AG04450 (cell line): ENCODE measurements at regions not wholly inside any gene's neighbourhood (a gene's known extent, or its start where the extent isn't known, plus 50 kb on each side); places are given as distances from the start of the nearest gene placed in this dataset.

Experiments used
- CTCF ChIA-PET: fragments of 300-600, 350-600 bp; formaldehyde crosslinking; extraction: SDS; loops from one replicate; lab custom pipeline; 2022; ENCODE audit warnings: antibody characterized with exemption, inconsistent platforms; lab: Charles Lee
- POLR2A ChIA-PET: fragments of 350-600 bp; formaldehyde crosslinking; extraction: SDS; loops from one replicate; lab custom pipeline; 2021; ENCODE audit warnings: antibody characterized with exemption, inconsistent platforms; lab: Yijun Ruan, JAX
- DNase-seq: peaks from one replicate; pipeline ENCODE4 v3.0.0-alpha.2; 2011; ENCODE audit warnings: low read depth, low spot score
- H3K27ac ChIP-seq: one replicate; pipeline ENCODE4 v1.5.1; 2012; ENCODE audit warnings: low read depth, low read length, control low read depth
- H3K27me3 ChIP-seq: one replicate; pipeline ENCODE4 v1.6.0; 2012; ENCODE audit warnings: low read length; ENCODE audit not compliant: control insufficient read depth, insufficient read depth
- H3K4me3 ChIP-seq: 2 replicates; pipeline ENCODE4 v1.5.1; 2011; ENCODE audit warnings: mild to moderate bottlenecking, low read depth, low read length, control low read depth
- H3K9me3 ChIP-seq: 2 replicates; pipeline ENCODE4 v1.5.1; 2012; ENCODE audit warnings: low read length; ENCODE audit not compliant: control insufficient read depth, insufficient read depth
- CTCF ChIP-seq: IDR thresholded peaks from 2 replicates; pipeline ENCODE4 v1.5.1; 2011; ENCODE audit warnings: low read depth, low read length, control low read depth, inconsistent platforms

- Histone ChIP-seq H3K27ac (no peak overlapping the region), H3K27me3 (no peaks in the 10 kb centered on the region), H3K9me3 (no peaks in the 10 kb centered on the region), H3K4me3 (no peak overlapping the region)
- no peak for TF ChIP-seq CTCF
- CTCF ChIA-PET: no interaction called here
- POLR2A ChIA-PET: no interaction called here
- DNase-seq: no peak
Measured at GRCh38 chr2:207276858-207277257, 111.1 kb upstream of the KLF7 start.

GRCh38 chr2:207279520-207279919 is 113.8 kb upstream of the KLF7 start:
- ChIA-PET POLR2A (no interaction called here), CTCF (no interaction called here)
- DNase-seq: no peak
- no peaks in the 10 kb centered on the region for H3K27me3 ChIP-seq
- TF ChIP-seq CTCF: no peak
- no peak overlapping the region for H3K27ac ChIP-seq
- no peaks in the 10 kb centered on the region for H3K9me3 ChIP-seq
- H3K4me3 ChIP-seq: no peak overlapping the region

- Histone ChIP-seq H3K27me3 (no peaks in the 10 kb centered on the region), H3K27ac (no peak overlapping the region), H3K9me3 (no peaks in the 10 kb centered on the region), H3K4me3 (no peak overlapping the region)
- DNase-seq: no peak
- ChIA-PET POLR2A (no interaction called here), CTCF (interaction anchor here (1.3 kb wide), 1 partner anchor 15 kb away, joined by 4 read pairs; no protein-coding TSS in a partner anchor)
- TF ChIP-seq CTCF: no peak
Measured at GRCh38 chr2:207281436-207281835, 115.7 kb upstream of the KLF7 start.

- POLR2A ChIA-PET: no interaction called here
- TF ChIP-seq CTCF: no peak
- no peak overlapping the region for H3K4me3 ChIP-seq
- no peak for DNase-seq
- no peak overlapping the region for H3K27ac ChIP-seq
- no peaks in the 10 kb centered on the region for H3K9me3 ChIP-seq
- no peaks in the 10 kb centered on the region for H3K27me3 ChIP-seq
- CTCF ChIA-PET: interaction anchor here (0.7 to 1.3 kb wide), 4 partner anchors 190 to 301 kb away, joined by 3 to 4 read pairs (median 4); no protein-coding TSS in a partner anchor
Measured at GRCh38 chr2:207282916-207283315, 117.2 kb upstream of the KLF7 start.

GRCh38 chr2:207283356-207283755 is 117.6 kb upstream of the KLF7 start:
- POLR2A ChIA-PET: no interaction called here
- no peaks in the 10 kb centered on the region for H3K9me3 ChIP-seq
- H3K27ac ChIP-seq: no peak overlapping the region
- H3K4me3 ChIP-seq: no peak overlapping the region
- CTCF ChIA-PET: interaction anchor here (0.7 to 0.8 kb wide), 3 partner anchors 208 to 301 kb away, joined by 3 to 4 read pairs (median 3); no protein-coding TSS in a partner anchor
- no peaks in the 10 kb centered on the region for H3K27me3 ChIP-seq
- TF ChIP-seq CTCF: 0 out of 2 replicates have a peak, but pooled peaks have one; percentile 3
- DNase-seq: no peak
